NT2/D1 (cell line): ENCODE measurements at regions not wholly inside any gene's neighbourhood (a gene's known extent, or its start where the extent isn't known, plus 50 kb on each side); places are given as distances from the start of the nearest gene placed in this dataset.

Experiments used
- DNase-seq: peaks from one replicate; pipeline ENCODE4 v3.0.0-alpha.2; 2011; ENCODE audit warnings: low read depth, low spot score
- H3K27me3 ChIP-seq: 2 replicates; pipeline ENCODE4 v1.6.0; 2011; ENCODE audit warnings: mild to moderate bottlenecking; ENCODE audit not compliant: insufficient read length, insufficient read depth
- H3K36me3 ChIP-seq: 2 replicates; pipeline ENCODE4 v1.6.1; 2011; ENCODE audit warnings: mild to moderate bottlenecking, low read length, mixed read lengths; ENCODE audit not compliant: insufficient read depth, insufficient read length
- H3K4me1 ChIP-seq: 2 replicates; pipeline ENCODE4 v1.5.1; 2011; ENCODE audit not compliant: insufficient read depth, insufficient read length
- H3K4me3 ChIP-seq: 2 replicates; pipeline ENCODE4 v1.5.1; 2011; ENCODE audit warnings: low read depth; ENCODE audit not compliant: insufficient read length
- H3K9ac ChIP-seq: 2 replicates; pipeline ENCODE4 v1.6.0; 2011; ENCODE audit warnings: low read depth; ENCODE audit not compliant: insufficient read length
- H3K9me3 ChIP-seq: 2 replicates; pipeline ENCODE4 v1.5.1; 2011; ENCODE audit warnings: mild to moderate bottlenecking, low read length; ENCODE audit not compliant: insufficient read depth
- SUZ12 ChIP-seq: IDR thresholded peaks from 2 replicates; pipeline ENCODE4 v1.6.1; 2011; ENCODE audit not compliant: insufficient read length, insufficient read depth; ENCODE audit errors: extremely low read depth
- YY1 ChIP-seq: IDR thresholded peaks from 2 replicates; pipeline ENCODE4 v1.6.1; 2011; ENCODE audit not compliant: insufficient read length, insufficient read depth
- ZNF274 ChIP-seq: IDR thresholded peaks from 2 replicates; pipeline ENCODE4 v1.6.1; 2011; ENCODE audit warnings: mild to moderate bottlenecking, low read depth, low read length

GRCh38 chr1:235006816-235007215, 121.8 kb downstream of the TOMM20 start:
- Histone ChIP-seq H3K4me3 (no peak overlapping the region), H3K9ac (no peak overlapping the region), H3K36me3 (no peaks in the 10 kb centered on the region), H3K4me1 (peaks cover 4% of the 10 kb centered on the region), H3K9me3 (peaks cover 17% of the 10 kb centered on the region; the same call in 1 of the 2 replicates), H3K27me3 (no peaks in the 10 kb centered on the region)
- no peak for TF ChIP-seq ZNF274
- TF ChIP-seq SUZ12 = no peak
- no peak for TF ChIP-seq YY1
- no peak for DNase-seq

- Histone ChIP-seq H3K27me3 (no peaks in the 10 kb centered on the region), H3K4me3 (no peak overlapping the region), H3K36me3 (no peaks in the 10 kb centered on the region), H3K9me3 (peaks cover 17% of the 10 kb centered on the region; the same call in 1 of the 2 replicates), H3K9ac (no peak overlapping the region), H3K4me1 (peaks cover 4% of the 10 kb centered on the region)
- DNase-seq = no peak
- no peak for TF ChIP-seq SUZ12
- TF ChIP-seq YY1 = no peak
These were observed 122.4 kb downstream of the TOMM20 start for GRCh38 chr1:235006132-235006721.

DNA sequence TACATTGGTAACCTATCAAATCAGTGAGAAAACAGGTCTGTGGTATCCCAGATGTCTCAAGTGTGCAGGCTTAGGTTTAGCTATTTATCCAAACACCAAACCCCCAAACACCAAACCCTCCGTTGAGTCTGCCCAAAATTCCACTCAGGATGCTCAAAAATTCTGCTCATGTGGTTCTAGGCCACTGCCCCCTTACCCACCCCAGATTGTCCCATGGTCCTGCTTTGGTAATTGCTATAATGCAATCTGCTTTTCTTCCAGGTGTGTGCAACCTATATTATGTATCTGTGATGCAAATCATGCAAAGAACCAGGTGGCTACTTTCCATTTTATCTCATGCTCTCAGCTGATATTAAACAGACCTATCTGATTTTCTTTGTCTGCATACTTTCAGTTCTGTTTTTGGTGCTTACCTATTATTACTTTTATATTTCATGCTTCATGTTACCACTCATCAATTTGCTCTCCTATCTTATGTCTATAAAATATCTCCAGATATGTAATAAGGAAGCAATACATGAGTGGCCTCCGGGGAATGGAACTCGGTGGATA, 123.7 kb downstream of the TOMM20 start:
- DNase-seq = no peak
- H3K9me3 ChIP-seq = peaks cover 17% of the 10 kb centered on the region; the same call in 1 of the 2 replicates
- no peaks in the 10 kb centered on the region for H3K27me3 ChIP-seq
- peaks cover 4% of the 10 kb centered on the region for H3K4me1 ChIP-seq
- TF ChIP-seq SUZ12 = no peak
- TF ChIP-seq ZNF274 = no peak
- TF ChIP-seq YY1 = no peak
- no peak overlapping the region for H3K4me3 ChIP-seq
- no peaks in the 10 kb centered on the region for H3K36me3 ChIP-seq
- no peak overlapping the region for H3K9ac ChIP-seq

DNA sequence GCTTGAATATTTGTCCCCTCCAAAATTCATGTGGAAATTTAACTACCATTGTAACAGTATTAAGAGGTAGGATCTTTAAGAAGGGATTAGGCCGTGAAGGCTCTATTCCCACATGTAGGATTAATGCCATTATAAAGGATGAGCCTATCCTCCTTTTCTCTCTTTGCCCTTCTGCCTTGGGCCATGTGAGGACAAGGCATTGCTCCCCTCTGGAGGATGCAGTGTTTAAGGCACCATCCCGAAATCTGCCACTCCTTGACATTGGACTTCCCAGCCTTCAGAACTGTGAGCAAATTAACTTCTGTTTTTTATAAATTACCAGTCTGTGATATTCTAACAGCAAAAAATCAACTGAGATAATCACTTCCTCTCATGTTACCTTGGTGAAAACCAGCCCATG, 124.4 kb downstream of the TOMM20 start:
- Histone ChIP-seq H3K9me3 (peaks cover 17% of the 10 kb centered on the region; the same call in 1 of the 2 replicates), H3K4me3 (no peak overlapping the region), H3K4me1 (peaks cover 4% of the 10 kb centered on the region), H3K27me3 (no peaks in the 10 kb centered on the region), H3K9ac (no peak overlapping the region), H3K36me3 (no peaks in the 10 kb centered on the region)
- no peak for TF ChIP-seq YY1
- TF ChIP-seq ZNF274 = no peak
- TF ChIP-seq SUZ12 = no peak
- no peak for DNase-seq

- no peak overlapping the region for H3K4me3 ChIP-seq
- no peaks in the 10 kb centered on the region for H3K27me3 ChIP-seq
- H3K9me3 ChIP-seq = peaks cover 8% of the 10 kb centered on the region; the same call in 1 of the 2 replicates
- no peak for DNase-seq
- H3K4me1 ChIP-seq = peaks cover 4% of the 10 kb centered on the region
- TF ChIP-seq YY1 = no peak
- no peak for TF ChIP-seq ZNF274
- no peak for TF ChIP-seq SUZ12
- H3K36me3 ChIP-seq = no peaks in the 10 kb centered on the region
- H3K9ac ChIP-seq = no peak overlapping the region
These were observed 125.8 kb downstream of the TOMM20 start for GRCh38 chr1:235002706-235003300.

DNA sequence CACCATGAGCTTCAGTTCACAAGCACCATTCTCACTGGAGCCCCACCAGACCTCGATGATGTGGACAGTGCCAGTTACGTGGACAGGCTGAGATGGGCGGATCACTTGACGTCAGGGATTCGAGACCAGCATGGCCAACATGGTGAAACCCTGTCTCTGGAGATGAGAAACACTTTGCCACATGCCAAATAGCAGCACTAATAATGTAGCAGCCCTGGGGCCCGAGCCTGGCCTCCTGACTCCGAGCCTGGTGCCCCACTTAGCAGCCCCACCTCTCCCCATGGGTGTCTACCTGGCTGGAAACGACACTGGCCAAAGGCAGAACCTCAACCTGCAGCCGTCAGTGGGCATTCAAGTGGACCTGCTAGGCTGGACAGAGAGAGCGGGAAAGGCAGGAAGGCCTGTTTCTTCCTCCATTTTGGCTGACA, 129.1 kb downstream of the TOMM20 start:
- H3K9ac ChIP-seq = no peak overlapping the region
- TF ChIP-seq ZNF274 = no peak
- TF ChIP-seq YY1 = no peak
- no peak for TF ChIP-seq SUZ12

More for the DNA sequence above, 129.1 kb downstream of the TOMM20 start:
- 0 out of 2 replicates have a peak, but pooled peaks cover 5% of the 10 kb centered on the region for H3K9me3 ChIP-seq
- H3K4me1 ChIP-seq = peaks cover 10% of the 10 kb centered on the region
- no peak for DNase-seq
- H3K27me3 ChIP-seq = no peaks in the 10 kb centered on the region
- no peak overlapping the region for H3K4me3 ChIP-seq
- no peaks in the 10 kb centered on the region for H3K36me3 ChIP-seq
